ENCODE measurements at regions not wholly inside any gene's neighbourhood (a gene's known extent, or its start where the extent isn't known, plus 50 kb on each side); places are given as distances from the start of the nearest gene placed in this dataset.

DNA sequence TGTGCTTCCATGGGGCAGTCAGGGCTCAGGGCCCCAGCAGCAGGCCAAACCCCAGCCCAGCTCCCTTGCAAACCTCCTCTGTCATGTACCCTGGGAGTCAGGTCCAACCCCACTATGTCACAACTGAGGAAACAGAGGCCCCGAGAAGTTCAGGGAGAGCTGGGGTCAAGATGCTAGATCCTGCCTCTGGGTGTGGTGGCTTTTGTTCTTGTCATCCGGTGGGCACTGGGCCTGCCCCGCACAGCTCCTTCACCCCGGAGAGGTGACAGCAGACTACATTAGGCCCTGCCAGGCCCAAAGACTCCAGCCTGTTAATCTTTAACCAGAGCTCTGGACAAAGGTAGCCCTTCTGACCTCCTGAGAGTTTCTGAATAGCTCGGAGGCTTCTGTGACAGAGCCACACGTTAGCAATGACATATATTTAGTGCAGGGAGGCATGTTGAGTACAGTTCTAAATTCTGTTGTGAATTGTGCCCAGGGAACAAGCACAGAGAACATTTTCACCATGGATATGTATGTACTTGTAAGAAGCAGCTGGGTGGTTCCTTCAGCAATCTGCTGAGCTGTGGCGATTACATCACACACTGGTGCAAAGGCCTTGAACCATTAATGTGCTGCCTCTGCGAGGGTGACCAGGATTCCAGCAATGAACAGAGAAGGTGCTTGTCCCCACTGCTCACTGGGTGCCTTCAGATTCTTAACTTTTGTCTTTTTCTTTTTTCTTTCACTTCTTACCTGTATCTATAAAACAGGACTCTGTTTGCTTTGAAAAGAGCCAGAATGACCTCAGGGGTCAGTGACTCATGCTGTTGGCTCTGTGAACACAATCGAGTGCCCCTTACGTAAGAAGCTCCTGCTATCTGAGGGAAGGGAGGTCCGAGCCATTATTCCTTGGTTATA, 102.8 kb downstream of the RHOU start:
- Histone ChIP-seq H3K4me2 (ENCODE audit: insufficient read depth, low read length) (no peak overlapping the region), H3K27me3 (ENCODE audit: insufficient read depth, low read length) (peaks cover 6% of the 10 kb centered on the region), H3K79me2 (ENCODE audit: insufficient read depth, low read length) (no peaks in the 10 kb centered on the region), H3K36me3 (ENCODE audit: insufficient read depth, low read length) (no peaks in the 10 kb centered on the region), H3K4me1 (ENCODE audit: insufficient read depth, low read length) (no peaks in the 10 kb centered on the region), H3K4me3 (ENCODE audit: insufficient read depth, low read length) (no peak overlapping the region), H4K20me1 (ENCODE audit: insufficient read depth, low read length) (no peaks in the 10 kb centered on the region), H2AFZ (ENCODE audit: low read length) (no peak overlapping the region), H3K9me3 (ENCODE audit: low read depth, low read length) (peaks cover 2% of the 10 kb centered on the region), H3K27ac (ENCODE audit: low read depth, low read length) (no peak overlapping the region)
- TF ChIP-seq, protein P1, sequence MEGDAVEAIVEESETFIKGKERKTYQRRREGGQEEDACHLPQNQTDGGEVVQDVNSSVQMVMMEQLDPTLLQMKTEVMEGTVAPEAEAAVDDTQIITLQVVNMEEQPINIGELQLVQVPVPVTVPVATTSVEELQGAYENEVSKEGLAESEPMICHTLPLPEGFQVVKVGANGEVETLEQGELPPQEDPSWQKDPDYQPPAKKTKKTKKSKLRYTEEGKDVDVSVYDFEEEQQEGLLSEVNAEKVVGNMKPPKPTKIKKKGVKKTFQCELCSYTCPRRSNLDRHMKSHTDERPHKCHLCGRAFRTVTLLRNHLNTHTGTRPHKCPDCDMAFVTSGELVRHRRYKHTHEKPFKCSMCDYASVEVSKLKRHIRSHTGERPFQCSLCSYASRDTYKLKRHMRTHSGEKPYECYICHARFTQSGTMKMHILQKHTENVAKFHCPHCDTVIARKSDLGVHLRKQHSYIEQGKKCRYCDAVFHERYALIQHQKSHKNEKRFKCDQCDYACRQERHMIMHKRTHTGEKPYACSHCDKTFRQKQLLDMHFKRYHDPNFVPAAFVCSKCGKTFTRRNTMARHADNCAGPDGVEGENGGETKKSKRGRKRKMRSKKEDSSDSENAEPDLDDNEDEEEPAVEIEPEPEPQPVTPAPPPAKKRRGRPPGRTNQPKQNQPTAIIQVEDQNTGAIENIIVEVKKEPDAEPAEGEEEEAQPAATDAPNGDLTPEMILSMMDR (IDR thresholded peaks at IDR 0.05; ENCODE audit: extremely low read depth, low read depth, low read length): no peak
- no peak for DNase-seq (ENCODE audit: insufficient read length, low spot score, missing footprints)

DNA sequence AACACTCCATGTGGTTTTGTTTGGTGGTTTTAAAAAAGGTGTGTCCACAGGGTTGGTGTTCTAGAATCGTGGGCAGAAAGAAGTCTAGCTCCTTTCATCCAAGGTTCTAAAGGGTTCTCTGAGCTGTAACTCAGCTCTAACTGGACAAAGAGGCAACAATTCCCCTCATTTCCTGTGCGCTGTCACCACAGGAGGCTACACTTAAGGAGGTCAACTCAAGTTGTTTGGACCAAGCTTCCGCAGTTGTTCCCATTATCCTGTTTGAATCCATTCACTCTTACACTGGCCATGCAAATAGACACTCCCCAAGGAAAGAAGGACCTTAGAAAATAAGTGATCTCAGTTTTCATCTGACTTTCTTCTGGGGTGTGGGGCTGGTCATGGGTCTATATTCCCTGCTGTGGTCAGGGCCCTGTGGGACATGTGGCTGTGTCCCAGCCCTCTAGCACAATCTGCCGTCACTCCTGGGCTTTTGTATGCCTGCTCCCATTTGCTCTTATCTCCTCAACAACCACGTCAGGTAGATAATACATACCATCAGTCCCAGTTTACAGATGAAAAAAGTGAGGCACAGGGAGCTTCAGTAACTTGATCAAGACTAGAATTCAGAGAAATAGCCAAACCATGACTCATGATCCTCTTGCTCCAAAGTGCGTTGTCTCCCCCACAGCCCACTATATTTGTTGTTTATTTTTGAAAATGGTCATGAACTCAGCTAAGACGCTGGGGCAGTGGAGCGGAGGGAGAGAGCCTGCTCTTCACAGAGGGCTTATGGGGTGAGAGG, 103.6 kb downstream of the RHOU start:
- no peak for DNase-seq (ENCODE audit: insufficient read length, low spot score, missing footprints)
- no peaks in the 10 kb centered on the region for H3K36me3 ChIP-seq (ENCODE audit: insufficient read depth, low read length)

DNA sequence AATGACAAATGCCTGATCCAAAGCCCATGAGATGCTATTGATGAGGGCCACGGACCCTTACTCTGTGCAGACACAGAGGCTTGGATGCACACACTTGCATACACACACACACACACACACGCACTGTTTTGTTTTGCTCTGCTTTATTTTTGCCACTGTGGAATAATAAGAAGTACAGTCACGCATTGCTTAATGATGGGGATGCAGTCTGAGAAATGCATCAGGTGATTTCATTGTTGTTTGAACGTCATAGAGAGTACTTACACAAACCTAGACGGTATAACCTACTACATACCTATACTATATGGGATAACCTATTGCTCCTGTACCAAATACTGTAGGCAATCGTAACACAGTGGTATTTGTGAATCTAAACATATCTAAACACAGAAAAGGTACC, 104.4 kb downstream of the RHOU start:
- Histone ChIP-seq H4K20me1 (ENCODE audit: insufficient read depth, low read length) (no peaks in the 10 kb centered on the region), H3K4me2 (ENCODE audit: insufficient read depth, low read length) (no peak overlapping the region), H3K27ac (ENCODE audit: low read depth, low read length) (no peak overlapping the region), H3K27me3 (ENCODE audit: insufficient read depth, low read length) (no peaks in the 10 kb centered on the region), H2AFZ (ENCODE audit: low read length) (no peak overlapping the region), H3K9me3 (ENCODE audit: low read depth, low read length) (peaks cover 2% of the 10 kb centered on the region), H3K79me2 (ENCODE audit: insufficient read depth, low read length) (no peaks in the 10 kb centered on the region), H3K36me3 (ENCODE audit: insufficient read depth, low read length) (no peaks in the 10 kb centered on the region), H3K4me1 (ENCODE audit: insufficient read depth, low read length) (no peaks in the 10 kb centered on the region), H3K4me3 (ENCODE audit: insufficient read depth, low read length) (no peak overlapping the region)
- no peak for DNase-seq (ENCODE audit: insufficient read length, low spot score, missing footprints)
- TF ChIP-seq, protein P1 (IDR thresholded peaks at IDR 0.05; ENCODE audit: extremely low read depth, low read depth, low read length): no peak

More for the DNA sequence above, 103.6 kb downstream of the RHOU start:
- Histone ChIP-seq H3K4me1 (ENCODE audit: insufficient read depth, low read length) (no peaks in the 10 kb centered on the region), H3K79me2 (ENCODE audit: insufficient read depth, low read length) (no peaks in the 10 kb centered on the region), H3K27ac (ENCODE audit: low read depth, low read length) (no peak overlapping the region), H4K20me1 (ENCODE audit: insufficient read depth, low read length) (no peaks in the 10 kb centered on the region), H3K9me3 (ENCODE audit: low read depth, low read length) (peaks cover 2% of the 10 kb centered on the region), H3K27me3 (ENCODE audit: insufficient read depth, low read length) (no peaks in the 10 kb centered on the region), H3K4me3 (ENCODE audit: insufficient read depth, low read length) (no peak overlapping the region), H3K4me2 (ENCODE audit: insufficient read depth, low read length) (no peak overlapping the region), H2AFZ (ENCODE audit: low read length) (no peak overlapping the region)
- TF ChIP-seq, protein P1 (IDR thresholded peaks at IDR 0.05; ENCODE audit: extremely low read depth, low read depth, low read length): no peak

DNA sequence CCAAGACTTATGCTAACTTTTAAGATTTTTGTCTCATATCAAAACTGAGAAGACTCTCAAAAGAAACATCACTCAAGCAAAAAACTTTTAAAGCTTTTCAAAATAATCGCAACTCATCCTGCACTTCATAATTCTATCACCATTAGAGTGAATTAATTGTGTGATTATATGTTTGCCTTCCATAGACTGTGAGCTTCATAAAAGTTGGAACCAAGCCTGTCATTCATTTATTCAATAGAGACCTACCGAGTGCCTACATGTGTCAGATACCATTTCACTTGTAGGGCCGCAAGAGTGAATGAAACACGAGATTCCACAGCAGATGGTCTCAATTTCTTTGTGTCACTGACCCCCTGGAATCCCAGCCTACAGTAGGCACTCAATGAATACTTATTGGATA, 106.4 kb downstream of the RHOU start:
- Histone ChIP-seq H3K27ac (ENCODE audit: low read depth, low read length) (no peak overlapping the region), H3K4me3 (ENCODE audit: insufficient read depth, low read length) (no peak overlapping the region), H3K79me2 (ENCODE audit: insufficient read depth, low read length) (no peaks in the 10 kb centered on the region), H3K9me3 (ENCODE audit: low read depth, low read length) (peaks cover 2% of the 10 kb centered on the region), H3K27me3 (ENCODE audit: insufficient read depth, low read length) (no peaks in the 10 kb centered on the region), H3K36me3 (ENCODE audit: insufficient read depth, low read length) (no peaks in the 10 kb centered on the region), H3K4me1 (ENCODE audit: insufficient read depth, low read length) (no peaks in the 10 kb centered on the region), H4K20me1 (ENCODE audit: insufficient read depth, low read length) (no peaks in the 10 kb centered on the region), H2AFZ (ENCODE audit: low read length) (no peak overlapping the region), H3K4me2 (ENCODE audit: insufficient read depth, low read length) (no peak overlapping the region)
- DNase-seq (ENCODE audit: insufficient read length, low spot score, missing footprints): no peak
- TF ChIP-seq, protein P1 (IDR thresholded peaks at IDR 0.05; ENCODE audit: extremely low read depth, low read depth, low read length): no peak
